ENCODE measurements at regions not wholly inside any gene's neighbourhood (a gene's known extent, or its start where the extent isn't known, plus 50 kb on each side); places are given as distances from the start of the nearest gene placed in this dataset.

- 35 to 65% methylated on average over 2 of the region's 2 CpGs for WGBS, 2 donors (ENCODE audit: low coverage in 1 of 2)
- Histone ChIP-seq H3K27ac (no peak overlapping the region), H3K4me1 (no peaks in the 10 kb centered on the region), H3K36me3 (no peaks in the 10 kb centered on the region), H3K9me3 (no peaks in the 10 kb centered on the region), H3K27me3 (no peaks in the 10 kb centered on the region), H3K4me3 (no peak overlapping the region)
- TF ChIP-seq POLR2A (IDR thresholded peaks at IDR 0.05) (no peak), EP300 (IDR thresholded peaks at IDR 0.05; ENCODE audit: low read depth) (no peak), POLR2AphosphoS5 (IDR thresholded peaks at IDR 0.05) (no peak), CTCF (IDR thresholded peaks at IDR 0.05) (no peak)
- DNase-seq: no peak
- in situ Hi-C loops (cut with MboI; ENCODE audit: low pct_ligation_motif_present in 1 of 4, low pct_unique_long_range_greater_than_20kb in 1 of 4, low sequenced_read_pairs in 3 of 4): no loop called here
- intact Hi-C loops (cut with DNase I; ENCODE audit: low total_unique reads): no loop called here
Observed at GRCh38 chr9:103364753-103365152, 369.6 kb downstream of the CYLC2 start.

GRCh38 chr9:103371152-103371551 lies 376.0 kb downstream of the CYLC2 start:
- no peak overlapping the region for H3K4me3 ChIP-seq
- no peak for TF ChIP-seq POLR2A (IDR thresholded peaks at IDR 0.05)
- 80 to 88% methylated on average over 5 of the region's 5 CpGs for WGBS, 2 donors (ENCODE audit: low coverage in 1 of 2)
- H3K36me3 ChIP-seq: no peaks in the 10 kb centered on the region
- H3K4me1 ChIP-seq: no peaks in the 10 kb centered on the region
- H3K9me3 ChIP-seq: no peaks in the 10 kb centered on the region
- DNase-seq: no peak
- no peak overlapping the region for H3K27ac ChIP-seq
- H3K27me3 ChIP-seq: no peaks in the 10 kb centered on the region
- intact Hi-C loops (cut with DNase I; ENCODE audit: low total_unique reads) (no loop called here), in situ Hi-C loops (cut with MboI; ENCODE audit: low pct_ligation_motif_present in 1 of 4, low pct_unique_long_range_greater_than_20kb in 1 of 4, low sequenced_read_pairs in 3 of 4) (no loop called here)

- in situ Hi-C loops (cut with MboI; ENCODE audit: low pct_ligation_motif_present in 1 of 4, low pct_unique_long_range_greater_than_20kb in 1 of 4, low sequenced_read_pairs in 3 of 4) (no loop called here), intact Hi-C loops (cut with DNase I; ENCODE audit: low total_unique reads) (no loop called here)
- Histone ChIP-seq H3K27ac (no peak overlapping the region), H3K4me1 (no peaks in the 10 kb centered on the region), H3K4me3 (no peak overlapping the region), H3K36me3 (no peaks in the 10 kb centered on the region), H3K9me3 (no peaks in the 10 kb centered on the region), H3K27me3 (no peaks in the 10 kb centered on the region)
- TF ChIP-seq POLR2A (IDR thresholded peaks at IDR 0.05) (no peak), EP300 (IDR thresholded peaks at IDR 0.05; ENCODE audit: low read depth) (no peak), POLR2AphosphoS5 (IDR thresholded peaks at IDR 0.05) (no peak), CTCF (IDR thresholded peaks at IDR 0.05) (no peak)
- 76% methylated on average over 4 of the region's 4 CpGs; no CpG with 5 or more reads in 1 of the 2 donors for WGBS, 2 donors (ENCODE audit: low coverage in 1 of 2)
- no peak for DNase-seq
Observed at GRCh38 chr9:103372828-103373227, 377.7 kb downstream of the CYLC2 start.

GRCh38 chr9:103377667-103378066 lies 382.5 kb downstream of the CYLC2 start:
- in situ Hi-C loops (cut with MboI; ENCODE audit: low pct_ligation_motif_present in 1 of 4, low pct_unique_long_range_greater_than_20kb in 1 of 4, low sequenced_read_pairs in 3 of 4) (no loop called here), intact Hi-C loops (cut with DNase I; ENCODE audit: low total_unique reads) (no loop called here)
- no peaks in the 10 kb centered on the region for H3K36me3 ChIP-seq
- no peak overlapping the region for H3K27ac ChIP-seq
- H3K4me3 ChIP-seq: no peak overlapping the region
- TF ChIP-seq POLR2A (IDR thresholded peaks at IDR 0.05): no peak
- TF ChIP-seq CTCF (IDR thresholded peaks at IDR 0.05): no peak
- TF ChIP-seq POLR2AphosphoS5 (IDR thresholded peaks at IDR 0.05): no peak
- TF ChIP-seq EP300 (IDR thresholded peaks at IDR 0.05; ENCODE audit: low read depth): no peak
- H3K27me3 ChIP-seq: no peaks in the 10 kb centered on the region
- no peaks in the 10 kb centered on the region for H3K4me1 ChIP-seq
- no peak for DNase-seq
- no peaks in the 10 kb centered on the region for H3K9me3 ChIP-seq

GRCh38 chr9:103397868-103398600 lies 402.9 kb downstream of the CYLC2 start:
- H3K36me3 ChIP-seq: no peaks in the 10 kb centered on the region
- no peak overlapping the region for H3K27ac ChIP-seq
- in situ Hi-C loops (cut with MboI; ENCODE audit: low pct_ligation_motif_present in 1 of 4, low pct_unique_long_range_greater_than_20kb in 1 of 4, low sequenced_read_pairs in 3 of 4): no loop called here
- WGBS, 2 donors (ENCODE audit: low coverage in 1 of 2): 46 to 50% methylated on average over 2 to 5 of the region's 5 CpGs
- TF ChIP-seq CTCF (IDR thresholded peaks at IDR 0.05) (peak; percentile 39 to 57 (median 43)), POLR2A (IDR thresholded peaks at IDR 0.05) (no peak), EP300 (IDR thresholded peaks at IDR 0.05; ENCODE audit: low read depth) (no peak)
- no peaks in the 10 kb centered on the region for H3K9me3 ChIP-seq
- intact Hi-C loops (cut with DNase I; ENCODE audit: low total_unique reads): no loop called here
- no peaks in the 10 kb centered on the region for H3K4me1 ChIP-seq
- no peaks in the 10 kb centered on the region for H3K27me3 ChIP-seq
- no peak overlapping the region for H3K4me3 ChIP-seq
- DNase-seq: peak; percentile 25

Data from transverse colon (tissue), 4 donors.